ENCODE measurements at regions not wholly inside any gene's neighbourhood (a gene's known extent, or its start where the extent isn't known, plus 50 kb on each side); places are given as distances from the start of the nearest gene placed in this dataset.

GRCh38 chr6:118397671-118398465 lies 150.2 kb upstream of the PLN start:
- H3K4me3 ChIP-seq (ENCODE audit: low read depth, low read length) = no peak overlapping the region
- no peak for TF ChIP-seq CTCF (IDR thresholded peaks at IDR 0.05; ENCODE audit: borderline replicate concordance, insufficient read depth, low read depth, low read length)

- TF ChIP-seq CTCF (IDR thresholded peaks at IDR 0.05; ENCODE audit: borderline replicate concordance, insufficient read depth, low read depth, low read length) = no peak
- no peak overlapping the region for H3K4me3 ChIP-seq (ENCODE audit: low read depth, low read length)
Measured at GRCh38 chr6:118400098-118400497, 148.0 kb upstream of the PLN start.

DNA sequence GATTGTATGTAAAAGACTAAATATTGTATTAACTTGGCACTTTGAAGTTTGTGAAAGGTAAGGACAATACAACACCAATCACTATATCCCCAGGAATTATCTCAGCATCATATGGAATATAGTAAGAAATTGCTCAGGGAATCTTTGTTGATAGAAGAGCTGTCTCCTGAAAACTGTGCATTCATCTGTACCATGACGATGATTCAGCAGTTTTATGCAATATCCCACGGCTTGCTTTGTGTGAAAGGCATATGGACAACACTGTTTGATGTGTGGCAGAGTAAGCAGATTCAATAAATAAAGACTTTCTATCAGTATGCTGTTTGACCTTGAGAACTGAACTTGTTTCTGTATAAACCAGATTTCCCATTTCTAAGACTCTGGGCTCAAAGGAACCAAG lies 147.5 kb upstream of the PLN start:
- TF ChIP-seq CTCF (IDR thresholded peaks at IDR 0.05; ENCODE audit: borderline replicate concordance, insufficient read depth, low read depth, low read length) = no peak
- no peak overlapping the region for H3K4me3 ChIP-seq (ENCODE audit: low read depth, low read length)

- no peak for TF ChIP-seq CTCF (IDR thresholded peaks at IDR 0.05; ENCODE audit: borderline replicate concordance, insufficient read depth, low read depth, low read length)
- no peak overlapping the region for H3K4me3 ChIP-seq (ENCODE audit: low read depth, low read length)
Measured at GRCh38 chr6:118401325-118401975, 146.6 kb upstream of the PLN start.

- no peak overlapping the region for H3K4me3 ChIP-seq (ENCODE audit: low read depth, low read length)
- no peak for TF ChIP-seq CTCF (IDR thresholded peaks at IDR 0.05; ENCODE audit: borderline replicate concordance, insufficient read depth, low read depth, low read length)
Measured at GRCh38 chr6:118403036-118403435, 145.1 kb upstream of the PLN start.

DNA sequence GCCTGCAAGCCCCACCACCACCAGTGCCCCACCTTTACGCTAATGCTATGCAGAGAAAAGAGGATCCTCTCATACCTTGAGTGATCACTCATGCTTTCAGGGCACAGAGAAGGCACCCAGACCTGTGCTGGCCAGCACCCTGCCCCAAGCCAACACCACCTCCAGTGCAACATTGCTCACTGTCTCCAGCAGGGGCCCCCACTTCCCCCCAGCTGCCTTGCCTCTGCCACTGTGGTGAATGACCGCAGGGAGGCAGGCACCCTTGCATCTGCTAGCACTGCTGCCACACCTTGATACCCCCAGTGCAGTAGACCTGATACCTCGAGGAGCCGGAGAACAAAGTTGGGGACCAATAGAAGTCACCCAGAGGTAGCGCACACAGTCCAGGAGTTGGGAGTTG lies 139.2 kb upstream of the PLN start:
- 0 out of 2 replicates have a peak, but pooled peaks have one; percentile 7 for TF ChIP-seq CTCF (IDR thresholded peaks at IDR 0.05; ENCODE audit: borderline replicate concordance, insufficient read depth, low read depth, low read length)
- H3K4me3 ChIP-seq (ENCODE audit: low read depth, low read length) = no peak overlapping the region

GRCh38 chr6:118410001-118410400 lies 138.1 kb upstream of the PLN start:
- H3K4me3 ChIP-seq (ENCODE audit: low read depth, low read length) = no peak overlapping the region
- no peak for TF ChIP-seq CTCF (IDR thresholded peaks at IDR 0.05; ENCODE audit: borderline replicate concordance, insufficient read depth, low read depth, low read length)
